ENCODE measurements at regions not wholly inside any gene's neighbourhood (a gene's known extent, or its start where the extent isn't known, plus 50 kb on each side); places are given as distances from the start of the nearest gene placed in this dataset.

GRCh38 chr4:187910741-187911140, 84.8 kb upstream of the ZFP42 start:
- Histone ChIP-seq H3K9me1 (ENCODE audit: insufficient read depth, low read length) (0 out of 2 replicates have a peak, but pooled peaks cover 3% of the 10 kb centered on the region), H3K79me1 (ENCODE audit: low read depth in 1 of 2, low read length in 2 of 2) (no peaks in the 10 kb centered on the region), H2BK15ac (ENCODE audit: low read depth, low read length) (no peak overlapping the region), H3K4me2 (ENCODE audit: low read depth, low read length) (no peak overlapping the region), H3K23ac (ENCODE audit: low read depth, low read length) (no peak overlapping the region), H2BK120ac (ENCODE audit: low read depth, low read length) (peak overlapping the region; percentile 40; the same call in 1 of the 2 replicates), H3K18ac (ENCODE audit: low read depth, low read length) (no peak overlapping the region), H3K9me3 (ENCODE audit: control insufficient read depth, insufficient read depth, low read length) (no peaks in the 10 kb centered on the region), H3K36me3 (ENCODE audit: control insufficient read depth, insufficient read depth, low read length) (no peaks in the 10 kb centered on the region), H4K5ac (ENCODE audit: low read depth, low read length) (no peak overlapping the region), H3K14ac (replicated peaks; ENCODE audit: low read depth, low read length) (no peak overlapping the region), H2AFZ (replicated peaks; ENCODE audit: low read length, poor library complexity) (no peak overlapping the region), H4K20me1 (ENCODE audit: insufficient read depth, low read length) (no peaks in the 10 kb centered on the region), H2BK5ac (ENCODE audit: low read depth, low read length, poor library complexity, severe bottlenecking) (no peak overlapping the region), H2AK5ac (ENCODE audit: low read depth, low read length) (no peak overlapping the region), H3K9ac (ENCODE audit: low read depth, low read length) (no peak overlapping the region), H3K4ac (ENCODE audit: low read depth, low read length) (0 out of 2 replicates have a peak overlapping the region, but pooled peaks have one; percentile 5), H4K8ac (ENCODE audit: low read depth in 2 of 2, low read length in 2 of 2) (no peak overlapping the region), H4K91ac (ENCODE audit: insufficient read depth, low read depth, low read length) (no peak overlapping the region), H3K27ac (ENCODE audit: insufficient read depth, low read length) (no peak overlapping the region), H2AK9ac (replicated peaks; ENCODE audit: low read depth, low read length, poor library complexity) (no peak overlapping the region), H3K27me3 (ENCODE audit: control insufficient read depth, insufficient read depth, low read length) (no peaks in the 10 kb centered on the region), H3K4me1 (ENCODE audit: control insufficient read depth, insufficient read depth, low read length) (peaks cover 3% of the 10 kb centered on the region), H2BK20ac (ENCODE audit: low read depth, low read length) (no peak overlapping the region), H3K4me3 (ENCODE audit: insufficient read depth, low read depth, low read length) (no peak overlapping the region), H3K56ac (ENCODE audit: extremely low read depth, insufficient read depth, low read length) (no peak overlapping the region)
- DNase-seq (no peak), ATAC-seq (ENCODE audit: low read depth) (no peak)
- dilution Hi-C loops (cut with HindIII; ENCODE audit: low sequenced_read_pairs, unreplicated experiment) (no loop called here), in situ Hi-C loops (cut with MboI; ENCODE audit: low sequenced_read_pairs) (no loop called here), intact Hi-C loops (cut with micrococcal nuclease) (no loop called here)
- ChIA-PET POLR2A (ENCODE audit: unreplicated experiment) (no interaction called here), CTCF (interaction anchor here (0.6 kb wide), 1 partner anchor 171 kb away, joined by 3 read pairs; no protein-coding TSS in a partner anchor)
- BruUV-seq (replicated peaks), result no TSS peak
- TF ChIP-seq RAD21 (IDR thresholded peaks at IDR 0.05; ENCODE audit: low read length) (no peak), BHLHE40 (IDR thresholded peaks at IDR 0.05; ENCODE audit: low read depth, low read length) (no peak), POLR2A (IDR thresholded peaks at IDR 0.05; ENCODE audit: low read depth, low read length) (no peak), CTCF (conservative IDR thresholded peaks at IDR 0.05; ENCODE audit: low read depth, low read length) (no peak), ELK1 (IDR thresholded peaks at IDR 0.05; ENCODE audit: borderline replicate concordance, low read depth, low read length) (no peak), NFE2L2 (IDR thresholded peaks at IDR 0.05; ENCODE audit: low read depth, low read length) (no peak), MAFK (IDR thresholded peaks at IDR 0.05; ENCODE audit: low read depth, low read length) (no peak), CHD1 (IDR thresholded peaks at IDR 0.05; ENCODE audit: low read depth, low read length) (no peak), RFX5 (IDR thresholded peaks at IDR 0.05; ENCODE audit: low read depth, low read length) (no peak), SMC3 (IDR thresholded peaks at IDR 0.05; ENCODE audit: low read depth, low read length) (no peak), CEBPB (IDR thresholded peaks at IDR 0.05; ENCODE audit: low read depth, low read length) (no peak), MAZ (IDR thresholded peaks at IDR 0.05; ENCODE audit: borderline replicate concordance, low read depth, low read length) (no peak), MXI1 (IDR thresholded peaks at IDR 0.05; ENCODE audit: borderline replicate concordance, low read depth, low read length) (no peak), FOS (IDR thresholded peaks at IDR 0.05; ENCODE audit: low read depth, low read length) (no peak)
- TF ChIP-seq, protein P1, sequence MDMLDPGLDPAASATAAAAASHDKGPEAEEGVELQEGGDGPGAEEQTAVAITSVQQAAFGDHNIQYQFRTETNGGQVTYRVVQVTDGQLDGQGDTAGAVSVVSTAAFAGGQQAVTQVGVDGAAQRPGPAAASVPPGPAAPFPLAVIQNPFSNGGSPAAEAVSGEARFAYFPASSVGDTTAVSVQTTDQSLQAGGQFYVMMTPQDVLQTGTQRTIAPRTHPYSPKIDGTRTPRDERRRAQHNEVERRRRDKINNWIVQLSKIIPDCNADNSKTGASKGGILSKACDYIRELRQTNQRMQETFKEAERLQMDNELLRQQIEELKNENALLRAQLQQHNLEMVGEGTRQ (IDR thresholded peaks at IDR 0.05; ENCODE audit: low read depth, low read length), result no peak
- no CpG with 5 or more reads among the region's 4 CpGs for WGBS, 2 experiments (ENCODE audit: extremely low coverage in 2 of 2, insufficient read length in 1 of 2)
